HG03196 (cell line): ENCODE measurements at regions not wholly inside any gene's neighbourhood (a gene's known extent, or its start where the extent isn't known, plus 50 kb on each side); places are given as distances from the start of the nearest gene placed in this dataset.
"Not testable (repeated sequence)": the region's sequence is repeated elsewhere in the genome, so short reads cannot be mapped to it uniquely, and the experiment has no call there.

ENCODE experiments used
- ATAC-seq: cut with Tn5 transposase; IDR thresholded peaks from one replicate; pipeline ENCODE4 v1.9.1; 2021; ENCODE audit not compliant: unreplicated experiment

DNA sequence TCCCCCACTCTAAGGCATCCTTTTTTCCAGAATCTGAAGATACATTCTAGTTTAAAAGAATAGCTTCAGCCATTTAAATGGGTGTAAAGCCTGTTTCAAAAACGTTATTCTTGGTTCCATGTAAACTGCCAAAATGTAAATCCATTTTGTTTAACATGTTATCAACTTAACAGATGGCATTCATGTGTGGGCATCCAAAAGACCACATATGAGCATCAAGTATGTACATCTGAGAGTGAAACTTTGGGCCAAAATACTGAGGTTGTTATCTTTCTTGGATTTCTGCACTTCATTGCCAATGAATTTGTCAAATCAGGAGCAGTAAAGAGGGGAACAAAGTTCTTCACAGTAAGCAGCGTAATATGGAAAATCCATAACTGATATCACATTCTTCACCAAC lies 395.4 kb downstream of the ZNF804A start:
- ATAC-seq: no peak

DNA sequence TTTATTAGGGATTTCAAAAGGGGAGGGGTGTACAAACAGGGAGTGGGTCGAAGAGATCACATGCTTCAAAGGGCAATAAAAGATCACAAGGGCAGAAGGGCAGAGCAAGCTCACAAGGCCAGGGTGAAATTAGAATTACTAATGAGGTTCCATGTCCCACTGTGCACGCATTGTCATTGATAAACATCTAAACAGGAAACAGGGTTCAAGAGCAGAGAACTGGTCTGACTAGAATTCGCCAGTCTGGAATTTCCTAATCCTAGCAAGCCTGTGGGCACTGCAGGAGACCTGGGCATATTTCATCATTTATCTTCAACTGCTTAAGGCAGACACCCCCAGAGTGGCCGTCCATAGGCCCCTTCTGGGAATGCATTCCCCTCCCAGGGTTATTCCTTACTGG lies 408.2 kb downstream of the ZNF804A start:
- no peak for ATAC-seq

- ATAC-seq: no peak
These were observed 414.3 kb downstream of the ZNF804A start for GRCh38 chr2:185012643-185013042.

DNA sequence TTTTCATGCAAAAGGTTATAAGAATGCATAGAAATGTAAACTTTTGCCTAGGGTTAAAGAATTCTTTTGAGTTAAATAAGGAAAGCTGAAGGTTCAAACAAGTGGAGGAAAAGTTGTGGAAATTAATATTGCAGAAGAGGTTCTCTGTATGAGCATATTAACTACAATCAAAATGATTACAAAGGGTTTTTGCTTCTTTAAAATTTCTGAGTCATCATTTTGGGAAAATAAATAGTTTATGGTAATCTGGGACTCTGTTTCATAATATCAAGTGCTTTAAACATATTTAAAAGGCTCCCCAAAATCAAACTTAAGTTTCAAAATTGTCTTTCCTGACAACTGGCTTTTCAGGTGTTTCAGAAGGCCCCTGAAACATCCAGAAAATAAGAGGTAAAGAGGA lies 415.7 kb downstream of the ZNF804A start:
- no peak for ATAC-seq

DNA sequence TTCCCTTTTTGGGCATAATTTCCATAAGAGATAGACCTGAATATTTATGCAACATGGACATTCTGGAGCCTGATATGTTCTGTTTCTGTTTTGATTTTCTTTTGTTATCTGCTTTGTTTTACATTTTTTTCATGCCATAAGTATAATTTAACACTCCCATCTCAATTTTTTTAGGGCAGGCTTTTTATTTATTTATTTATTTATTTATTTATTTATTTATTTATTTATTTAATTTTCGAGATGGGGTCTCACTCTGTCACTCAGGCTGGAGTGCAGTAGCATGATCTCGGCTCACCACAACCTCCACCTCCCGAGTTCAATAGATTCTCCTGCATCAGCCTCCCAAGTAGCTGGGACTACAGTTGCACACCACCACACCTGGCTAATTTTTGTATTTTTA lies 427.6 kb downstream of the ZNF804A start:
- not testable (repeated sequence) for ATAC-seq

DNA sequence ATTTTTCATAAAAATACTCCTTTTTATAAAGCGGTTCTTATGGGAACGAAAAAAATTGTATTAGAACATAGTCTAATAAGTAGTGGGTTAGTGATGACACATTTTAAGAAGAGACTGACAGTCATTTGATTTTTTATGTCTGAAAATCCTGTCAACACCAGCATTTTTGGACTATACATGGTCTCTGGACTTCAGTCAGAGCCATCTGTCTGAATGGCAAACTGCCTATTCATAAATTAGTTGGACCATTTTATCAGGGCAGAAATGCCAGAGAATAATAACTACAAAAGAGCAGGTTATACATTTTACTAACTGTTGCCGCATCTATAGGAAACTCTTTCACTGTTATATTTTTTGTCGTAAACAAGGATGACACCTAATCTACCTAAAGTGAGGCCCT lies 437.6 kb downstream of the ZNF804A start:
- no peak for ATAC-seq

DNA sequence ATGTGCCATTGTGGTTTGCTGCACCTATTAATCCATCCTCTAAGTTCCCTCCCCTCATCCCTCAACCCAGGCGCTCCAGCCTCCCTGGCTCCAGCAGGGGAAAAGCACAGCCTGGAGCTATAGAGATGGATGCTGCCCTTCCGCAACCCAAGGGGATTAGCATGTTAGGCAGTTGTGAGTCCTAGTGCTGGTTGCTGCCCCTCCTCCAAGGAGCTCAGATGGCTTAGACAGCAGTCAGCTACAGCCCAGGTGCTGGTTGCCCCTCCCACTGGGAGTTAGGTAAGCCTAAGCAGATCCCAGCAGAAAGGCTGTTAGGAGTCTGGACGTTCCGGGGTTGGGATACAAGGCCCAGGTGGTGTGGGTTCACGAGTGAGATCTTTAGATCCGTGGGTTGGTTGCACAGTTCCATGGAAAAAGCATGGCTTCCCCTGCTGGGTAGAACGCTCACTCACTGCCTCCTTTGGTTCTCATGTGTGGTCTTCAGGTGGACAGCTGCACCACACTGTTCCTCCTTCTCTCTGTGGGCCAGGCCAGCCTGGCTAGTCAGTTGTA lies 446.1 kb downstream of the ZNF804A start:
- ATAC-seq: no peak

- ATAC-seq: no peak
These were observed 452.5 kb downstream of the ZNF804A start for GRCh38 chr2:185050804-185051203.

GRCh38 chr2:185063761-185064160 lies 465.4 kb downstream of the ZNF804A start:
- no peak for ATAC-seq

GRCh38 chr2:185066128-185066527 lies 467.8 kb downstream of the ZNF804A start:
- ATAC-seq: no peak

DNA sequence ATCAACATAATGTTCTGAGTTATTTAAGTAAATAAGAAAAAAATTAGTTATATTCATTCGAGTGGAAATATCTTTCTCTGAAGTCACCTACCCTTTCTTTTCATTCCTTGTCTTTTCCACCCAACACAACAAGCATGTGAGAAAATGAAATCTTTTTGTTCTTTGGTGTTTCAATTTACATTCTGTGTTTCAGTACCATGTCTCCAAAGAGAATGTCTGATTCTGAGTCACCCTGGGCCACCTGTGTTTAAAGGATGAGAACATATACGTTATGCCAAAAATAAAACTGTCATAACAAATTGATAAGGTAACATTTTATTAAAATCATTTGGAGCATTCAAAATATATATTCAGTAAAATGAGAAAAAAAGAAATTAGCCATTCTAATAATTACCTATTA lies 470.8 kb downstream of the ZNF804A start:
- no peak for ATAC-seq

GRCh38 chr2:185074156-185074555 lies 475.8 kb downstream of the ZNF804A start:
- no peak for ATAC-seq

DNA sequence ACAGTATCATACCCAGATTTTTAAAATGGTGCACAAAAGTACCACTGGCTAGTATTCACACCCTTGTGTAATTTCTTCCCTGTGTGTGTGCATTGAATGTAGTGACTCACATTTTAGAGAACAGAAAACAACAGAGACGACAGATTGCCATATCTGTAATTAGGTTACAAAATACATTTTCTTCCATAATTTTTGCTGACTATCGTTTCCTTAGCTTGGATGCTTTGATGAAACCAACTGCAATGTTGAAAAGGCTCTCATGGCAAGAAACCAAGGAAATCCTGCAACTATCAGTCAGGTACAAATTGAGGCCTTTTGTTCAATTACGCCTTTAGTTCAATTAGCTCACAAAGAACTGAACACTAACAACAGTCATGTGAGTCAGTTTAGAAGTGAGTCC lies 484.4 kb downstream of the ZNF804A start:
- ATAC-seq: no peak

DNA sequence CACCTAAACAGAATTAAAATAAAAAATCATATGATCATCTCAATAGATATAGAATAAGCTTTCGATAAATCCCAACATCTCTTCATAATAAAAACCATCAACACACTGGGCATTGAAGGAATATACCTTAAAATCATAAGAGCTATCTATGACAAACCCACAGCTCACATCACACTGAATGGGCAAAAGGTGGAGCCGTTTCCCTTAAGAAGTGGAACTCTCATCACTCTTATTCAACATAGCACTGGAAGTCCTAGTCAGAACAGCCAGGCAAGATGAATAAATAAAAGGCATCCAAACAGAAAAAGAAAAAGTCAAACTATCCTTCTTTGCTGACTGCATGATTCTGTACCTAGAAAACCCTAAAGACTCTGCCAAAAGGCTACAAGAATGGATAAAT lies 510.3 kb downstream of the ZNF804A start:
- no peak for ATAC-seq

DNA sequence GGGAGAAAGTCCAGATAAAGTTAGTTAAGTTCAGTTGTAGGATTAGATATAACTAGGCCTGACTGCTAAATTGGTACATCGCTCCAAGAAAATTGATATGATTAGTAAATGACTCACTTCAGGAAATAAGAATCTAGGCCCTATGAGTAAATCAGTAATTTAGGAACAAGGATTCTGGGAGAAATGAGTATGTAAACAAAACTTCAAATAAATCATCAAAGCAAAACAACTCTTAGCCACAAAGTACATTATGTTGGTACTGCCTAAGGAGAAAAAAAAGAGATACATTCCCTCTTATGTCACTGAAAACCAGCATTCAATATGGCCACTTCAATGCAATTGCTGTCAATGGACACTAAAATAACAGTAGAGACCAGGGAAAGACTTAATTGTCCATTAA lies 529.1 kb downstream of the ZNF804A start:
- no peak for ATAC-seq

DNA sequence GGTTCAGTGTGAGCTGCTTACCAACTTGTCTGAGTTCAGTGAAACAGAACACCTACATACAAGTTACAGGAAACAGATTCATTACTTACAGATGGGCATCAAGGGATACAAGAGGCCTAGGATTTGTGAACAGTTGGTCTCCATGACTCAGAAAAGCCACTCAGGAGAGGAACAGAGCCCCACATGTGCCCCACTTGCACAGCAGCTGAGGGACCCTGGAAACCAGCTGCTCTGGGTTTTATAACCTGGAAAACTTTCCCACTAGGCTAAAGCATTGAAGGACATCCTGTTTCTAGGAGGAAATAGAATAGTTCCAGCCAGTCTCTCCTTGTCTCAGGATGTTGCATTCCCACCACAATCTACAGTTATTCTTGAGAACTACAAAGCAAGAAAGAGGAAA lies 530.0 kb downstream of the ZNF804A start:
- no peak for ATAC-seq

- no peak for ATAC-seq
These were observed 530.7 kb downstream of the ZNF804A start for GRCh38 chr2:185128996-185129395.

- no peak for ATAC-seq
These were observed 532.4 kb downstream of the ZNF804A start for GRCh38 chr2:185130685-185131084.

- no peak for ATAC-seq
These were observed 534.2 kb downstream of the ZNF804A start for GRCh38 chr2:185132501-185133041.

DNA sequence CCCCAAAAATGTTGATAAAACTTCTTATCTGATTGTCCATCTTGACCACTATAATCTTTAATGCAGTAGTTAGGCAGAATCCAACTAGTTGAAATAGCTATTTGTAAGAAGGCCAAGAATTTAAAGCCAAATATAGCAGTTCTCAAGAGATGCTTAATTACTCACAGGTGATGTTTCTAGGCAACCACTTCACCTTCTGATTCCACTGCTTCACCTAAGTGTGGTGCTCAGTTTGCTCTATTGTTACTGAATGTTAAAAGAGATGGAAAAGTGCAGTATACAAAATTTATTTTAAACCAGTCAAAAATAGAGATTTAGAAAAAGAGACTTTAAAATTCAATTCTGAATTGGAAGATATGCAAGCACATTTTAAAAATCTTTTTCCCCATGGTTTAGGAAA lies 539.4 kb downstream of the ZNF804A start:
- no peak for ATAC-seq

DNA sequence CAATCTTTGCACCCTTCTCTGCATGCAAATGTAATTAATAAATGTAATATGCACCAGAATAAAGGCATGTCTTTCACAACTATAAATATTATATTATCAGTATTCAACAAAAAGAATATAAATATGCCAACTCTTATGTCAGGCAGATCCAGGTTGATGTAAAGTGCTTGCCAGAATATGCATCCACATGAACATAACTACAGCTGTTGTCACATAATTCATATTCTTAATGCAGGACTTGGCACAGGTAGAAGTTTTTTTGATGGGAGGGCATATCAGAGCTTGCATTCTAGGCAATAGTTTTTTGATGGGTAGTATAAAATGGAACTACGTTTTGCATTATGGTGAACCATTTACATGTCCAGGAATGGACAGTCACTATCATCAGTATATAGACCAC lies 544.3 kb downstream of the ZNF804A start:
- no peak for ATAC-seq

DNA sequence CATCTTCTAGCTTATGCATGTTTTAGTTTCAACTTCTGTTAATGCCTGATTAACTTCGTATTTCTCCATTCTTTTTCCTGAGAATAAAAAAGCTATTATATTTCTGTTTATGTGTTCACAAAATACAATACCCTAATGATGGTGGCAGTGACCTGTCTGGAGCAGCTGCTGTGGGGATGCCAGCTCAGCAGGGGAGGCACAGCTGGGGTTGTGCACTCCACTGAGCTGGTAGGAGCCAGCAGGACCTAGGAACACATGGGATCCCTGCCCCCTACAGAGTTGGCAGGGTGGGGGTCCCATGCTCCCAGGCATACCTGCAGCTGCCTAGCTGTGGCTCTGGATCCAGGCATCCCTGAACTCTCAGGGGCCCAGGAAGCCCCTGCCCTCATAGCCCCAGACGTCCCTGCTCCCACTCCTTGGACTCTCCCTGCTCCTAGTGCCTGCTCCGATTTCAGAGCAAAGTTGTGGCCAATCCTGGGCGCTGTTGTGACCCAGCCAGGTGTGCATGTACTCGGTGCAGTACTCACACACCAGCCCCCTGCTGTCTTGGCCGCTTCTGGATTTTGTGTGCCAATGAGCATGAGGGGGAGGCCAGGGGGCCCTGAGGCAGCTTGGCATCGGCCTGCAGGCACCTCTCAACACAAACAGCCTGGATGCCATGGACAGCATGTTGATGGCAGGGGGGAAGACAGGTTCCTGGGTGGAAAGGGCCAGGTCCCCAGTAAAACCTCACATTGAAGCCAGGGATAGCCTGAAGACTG lies 546.0 kb downstream of the ZNF804A start:
- ATAC-seq: no peak
